IPS-20b (cell line): ENCODE measurements at regions not wholly inside any gene's neighbourhood (a gene's known extent, or its start where the extent isn't known, plus 50 kb on each side); places are given as distances from the start of the nearest gene placed in this dataset.

Source experiments
- H3K27ac ChIP-seq: one replicate; pipeline ENCODE4 v1.5.1; 2013; ENCODE audit warnings: low read length
- H3K27me3 ChIP-seq: 2 replicates; pipeline ENCODE4 v1.6.1; 2013; ENCODE audit warnings: mild to moderate bottlenecking, low read length, inconsistent platforms; ENCODE audit not compliant: insufficient read depth
- H3K36me3 ChIP-seq: 2 replicates; pipeline ENCODE4 v1.6.1; 2013; ENCODE audit warnings: low read depth, mild to moderate bottlenecking, inconsistent platforms, low read length, moderate library complexity; ENCODE audit not compliant: insufficient read depth
- H3K4me1 ChIP-seq: 2 replicates; pipeline ENCODE4 v1.6.1; 2013; ENCODE audit warnings: mild to moderate bottlenecking, control low read depth, inconsistent platforms, low read length, moderate library complexity; ENCODE audit not compliant: insufficient read depth
- H3K4me3 ChIP-seq: 2 replicates; pipeline ENCODE4 v1.5.1; 2013; ENCODE audit warnings: mild to moderate bottlenecking, low read length, inconsistent platforms
- H3K9ac ChIP-seq: 2 replicates; pipeline ENCODE4 v1.6.1; 2013; ENCODE audit warnings: low read depth, mild to moderate bottlenecking, inconsistent platforms, low read length, moderate library complexity
- H3K9me3 ChIP-seq: 2 replicates; pipeline ENCODE4 v1.6.1; 2013; ENCODE audit warnings: mild to moderate bottlenecking, low read depth, low read length, inconsistent platforms; ENCODE audit not compliant: insufficient read depth

DNA sequence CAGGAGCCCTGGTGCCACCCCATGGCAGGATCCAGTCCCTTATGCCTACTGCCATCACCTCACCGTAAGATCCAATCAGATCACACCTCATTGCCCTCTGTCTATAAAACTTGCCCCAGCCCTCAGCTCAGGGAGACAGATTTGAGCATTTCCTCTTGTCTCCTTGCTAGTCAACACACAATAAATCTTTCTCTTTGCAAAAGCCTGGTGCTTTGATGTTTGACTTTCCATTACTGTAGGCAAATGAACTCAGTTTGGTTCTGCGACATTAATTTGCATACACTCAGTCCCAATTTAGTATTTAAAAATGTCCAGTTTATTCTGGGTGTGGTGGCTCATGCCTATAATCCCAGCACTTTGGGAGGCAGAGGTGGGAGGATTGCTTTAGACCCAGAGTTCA lies 188.4 kb downstream of the AEBP2 start:
- peaks cover 5% of the 10 kb centered on the region; the same call in 1 of the 2 replicates for H3K4me1 ChIP-seq

DNA sequence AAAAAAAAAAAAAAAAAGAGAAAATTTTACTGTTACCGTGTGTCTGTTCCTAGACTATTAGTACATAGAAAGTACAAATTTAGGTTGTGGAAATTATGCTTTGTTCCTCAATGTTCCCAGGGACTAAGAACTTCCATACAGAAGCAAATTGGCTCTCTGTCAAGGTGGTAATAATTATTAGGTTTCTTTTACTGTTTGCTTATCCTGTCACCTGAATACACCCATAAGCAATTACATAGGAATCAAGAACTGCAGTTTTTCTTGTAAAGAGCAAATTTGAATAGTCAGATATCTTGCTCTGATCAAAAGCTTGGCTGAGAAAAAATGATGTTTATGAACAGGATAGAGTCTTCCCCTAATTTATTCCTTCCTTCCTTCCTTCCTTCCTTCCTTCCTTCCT lies 191.2 kb downstream of the AEBP2 start:
- no peak overlapping the region for H3K27ac ChIP-seq

More for the DNA sequence above, 188.4 kb downstream of the AEBP2 start:
- Histone ChIP-seq H3K9ac (no peak overlapping the region), H3K36me3 (no peaks in the 10 kb centered on the region), H3K27me3 (no peaks in the 10 kb centered on the region), H3K4me3 (no peak overlapping the region), H3K27ac (no peak overlapping the region), H3K9me3 (no peaks in the 10 kb centered on the region)

DNA sequence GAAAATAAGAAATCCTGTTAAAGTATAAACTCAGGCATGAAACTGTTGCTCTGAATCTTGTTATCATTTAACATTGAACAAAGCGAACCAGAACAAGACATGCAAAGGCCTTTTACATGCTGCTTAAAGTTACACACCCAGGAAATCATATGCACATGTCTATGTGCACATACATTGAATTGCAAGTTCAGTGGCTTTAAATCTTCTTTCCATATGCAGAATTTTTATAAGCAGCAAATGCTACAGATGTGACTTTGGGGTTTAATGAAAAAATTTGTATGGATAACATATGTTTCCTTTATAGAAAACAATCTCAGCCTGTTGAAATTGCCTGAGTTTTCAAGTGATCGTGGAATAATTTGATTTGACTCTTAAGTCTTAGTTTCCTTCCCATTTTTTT lies 193.9 kb downstream of the AEBP2 start:
- no peaks in the 10 kb centered on the region for H3K4me1 ChIP-seq
- no peak overlapping the region for H3K4me3 ChIP-seq
- H3K27ac ChIP-seq: no peak overlapping the region
- no peaks in the 10 kb centered on the region for H3K36me3 ChIP-seq
- H3K27me3 ChIP-seq: no peaks in the 10 kb centered on the region
- no peaks in the 10 kb centered on the region for H3K9me3 ChIP-seq
- H3K9ac ChIP-seq: no peak overlapping the region

More for the DNA sequence above, 191.2 kb downstream of the AEBP2 start:
- H3K4me3 ChIP-seq: no peak overlapping the region
- no peaks in the 10 kb centered on the region for H3K36me3 ChIP-seq
- H3K9me3 ChIP-seq: no peaks in the 10 kb centered on the region
- no peak overlapping the region for H3K9ac ChIP-seq
- H3K4me1 ChIP-seq: no peaks in the 10 kb centered on the region
- no peaks in the 10 kb centered on the region for H3K27me3 ChIP-seq

DNA sequence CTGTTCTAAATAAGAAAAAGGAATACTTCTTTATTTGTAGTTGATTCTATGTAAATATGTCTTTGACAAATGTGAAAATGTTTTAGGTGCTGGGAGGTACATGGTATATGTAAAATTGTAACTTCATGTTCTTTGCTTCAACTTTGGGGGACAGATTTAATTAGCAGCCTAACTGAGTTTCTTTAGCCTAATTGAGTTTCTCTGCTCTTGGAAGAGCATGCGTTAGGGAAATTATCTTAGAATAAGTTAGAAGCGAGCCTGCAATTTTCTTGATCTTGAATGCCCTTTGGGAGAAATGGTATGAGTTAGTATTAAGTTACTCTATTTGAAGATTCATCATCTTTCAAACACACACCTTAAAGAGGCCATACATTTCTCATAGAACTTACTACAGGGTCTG lies 194.3 kb downstream of the AEBP2 start:
- no peaks in the 10 kb centered on the region for H3K36me3 ChIP-seq
- H3K9ac ChIP-seq: no peak overlapping the region
- H3K9me3 ChIP-seq: no peaks in the 10 kb centered on the region
- no peaks in the 10 kb centered on the region for H3K4me1 ChIP-seq
- no peak overlapping the region for H3K27ac ChIP-seq
- no peaks in the 10 kb centered on the region for H3K27me3 ChIP-seq
- H3K4me3 ChIP-seq: no peak overlapping the region

DNA sequence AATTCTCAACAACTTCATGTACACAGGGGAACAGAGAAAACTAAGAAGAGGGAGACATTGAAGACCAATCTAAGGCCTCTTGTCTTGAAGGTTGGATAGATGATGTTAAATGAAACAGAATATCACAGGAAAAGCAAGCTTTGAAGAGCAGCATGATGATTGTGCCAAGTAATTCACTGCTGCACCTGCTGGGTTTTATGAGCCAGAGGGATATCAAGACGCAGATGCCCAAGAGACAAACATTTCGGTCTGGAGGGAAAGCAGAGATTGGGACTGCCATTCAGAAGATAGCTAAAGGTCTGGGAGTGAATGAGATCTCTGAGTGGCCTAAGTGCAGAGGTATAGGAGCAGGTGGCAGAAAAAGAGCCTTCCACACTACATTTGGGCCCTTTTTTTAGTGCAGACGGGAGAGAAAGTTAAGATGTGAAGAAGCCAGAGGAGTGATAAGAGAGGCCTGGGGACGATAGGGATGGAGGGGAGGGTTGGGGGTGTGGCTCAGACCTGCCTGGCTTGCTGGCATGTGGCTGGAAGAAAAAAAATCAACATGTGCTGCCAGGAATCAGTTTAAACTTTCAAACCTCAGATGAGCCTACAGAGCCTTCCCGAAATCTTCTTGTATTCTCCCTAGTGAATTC lies 200.6 kb downstream of the AEBP2 start:
- Histone ChIP-seq H3K9me3 (no peaks in the 10 kb centered on the region), H3K9ac (no peak overlapping the region), H3K4me1 (peaks cover 6% of the 10 kb centered on the region; the same call in 1 of the 2 replicates), H3K27ac (no peak overlapping the region), H3K4me3 (no peak overlapping the region), H3K36me3 (no peaks in the 10 kb centered on the region), H3K27me3 (no peaks in the 10 kb centered on the region)

DNA sequence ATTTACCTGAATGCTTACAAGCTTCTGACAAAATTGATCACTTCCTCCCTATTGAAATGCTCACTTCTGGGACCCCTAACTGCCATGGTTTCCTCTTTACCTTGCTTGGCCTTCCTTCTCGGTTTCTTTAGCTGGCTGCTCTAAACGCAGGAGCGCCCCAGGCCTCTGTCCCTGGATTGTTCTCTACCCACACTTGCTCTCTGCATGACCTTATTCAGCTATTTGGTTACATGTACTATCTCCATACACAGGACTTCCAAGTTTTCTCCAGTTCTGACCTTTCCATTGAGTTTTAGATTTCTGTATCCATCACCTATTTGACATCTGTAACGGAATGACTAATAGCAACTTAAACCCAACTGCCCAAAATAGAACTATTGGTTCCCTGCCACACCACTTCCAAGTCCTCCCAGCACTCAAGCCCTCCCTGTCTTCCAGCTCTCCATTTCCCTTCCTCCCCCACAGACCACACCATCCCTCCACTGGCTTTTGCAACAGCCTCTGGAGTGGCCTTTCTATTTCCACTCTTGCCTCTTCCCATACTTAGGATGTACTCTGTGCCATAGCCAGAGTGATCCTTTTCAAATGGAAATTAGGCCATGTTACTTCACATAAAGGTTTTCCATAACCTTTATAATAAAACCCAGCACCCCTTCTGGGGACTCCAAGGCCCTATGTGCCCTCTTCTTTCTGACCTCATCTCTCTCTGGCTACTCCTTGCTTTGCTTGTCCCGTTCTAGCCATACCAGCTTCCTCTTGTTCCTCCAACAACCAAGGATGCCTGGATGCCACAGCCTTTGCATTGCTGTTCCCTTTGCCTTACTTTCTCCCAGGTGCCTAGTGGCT lies 202.2 kb downstream of the AEBP2 start:
- H3K4me3 ChIP-seq: no peak overlapping the region
- no peak overlapping the region for H3K9ac ChIP-seq
- H3K4me1 ChIP-seq: peaks cover 6% of the 10 kb centered on the region; the same call in 1 of the 2 replicates
- H3K27me3 ChIP-seq: no peaks in the 10 kb centered on the region
- H3K36me3 ChIP-seq: no peaks in the 10 kb centered on the region
- H3K27ac ChIP-seq: no peak overlapping the region
- peaks cover 7% of the 10 kb centered on the region for H3K9me3 ChIP-seq

DNA sequence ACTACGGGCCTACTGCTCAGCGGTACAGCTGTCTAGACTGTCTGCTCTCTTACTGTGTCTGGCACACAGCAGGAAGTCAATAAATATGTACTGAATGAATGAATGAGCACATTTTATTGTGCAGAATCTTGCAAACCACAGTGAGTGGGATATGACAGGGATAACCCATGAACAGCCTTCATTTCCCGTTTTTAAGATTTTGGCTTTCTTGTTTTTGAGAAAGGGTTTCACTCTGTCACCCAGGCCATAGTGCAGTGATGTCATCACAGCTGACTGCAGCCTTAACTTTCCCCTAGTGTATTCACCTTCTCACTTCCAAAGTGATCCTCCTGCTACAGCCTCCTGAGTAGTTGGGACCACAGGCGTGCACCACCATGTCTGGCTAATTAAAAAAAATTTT lies 203.1 kb downstream of the AEBP2 start:
- Histone ChIP-seq H3K9me3 (peaks cover 13% of the 10 kb centered on the region), H3K4me1 (peaks cover 6% of the 10 kb centered on the region; the same call in 1 of the 2 replicates), H3K9ac (no peak overlapping the region), H3K27ac (no peak overlapping the region), H3K27me3 (no peaks in the 10 kb centered on the region), H3K4me3 (no peak overlapping the region), H3K36me3 (no peaks in the 10 kb centered on the region)

DNA sequence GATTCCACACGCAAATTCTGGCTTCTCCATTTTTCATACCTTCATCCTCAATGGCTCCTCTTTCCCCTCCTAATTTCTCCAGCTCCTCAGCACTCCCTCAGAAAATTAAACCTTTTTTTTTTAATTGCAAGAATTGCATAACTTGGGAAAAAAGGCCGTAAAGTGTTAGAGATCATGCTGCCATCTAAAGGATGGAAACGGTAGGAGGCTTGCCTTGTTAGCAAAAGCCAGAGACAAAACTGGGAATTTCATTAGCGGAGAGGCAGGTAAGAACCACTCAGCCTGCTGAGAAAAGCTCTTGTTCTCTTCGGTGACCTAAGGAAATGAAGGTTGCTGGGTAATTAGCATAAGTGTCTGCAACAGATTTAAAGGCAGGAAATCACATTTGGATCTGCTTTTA lies 204.3 kb downstream of the AEBP2 start:
- H3K27me3 ChIP-seq: no peaks in the 10 kb centered on the region
- H3K27ac ChIP-seq: no peak overlapping the region
- no peak overlapping the region for H3K4me3 ChIP-seq
- no peaks in the 10 kb centered on the region for H3K36me3 ChIP-seq
- H3K4me1 ChIP-seq: peaks cover 6% of the 10 kb centered on the region; the same call in 1 of the 2 replicates
- H3K9me3 ChIP-seq: peaks cover 13% of the 10 kb centered on the region
- H3K9ac ChIP-seq: no peak overlapping the region

DNA sequence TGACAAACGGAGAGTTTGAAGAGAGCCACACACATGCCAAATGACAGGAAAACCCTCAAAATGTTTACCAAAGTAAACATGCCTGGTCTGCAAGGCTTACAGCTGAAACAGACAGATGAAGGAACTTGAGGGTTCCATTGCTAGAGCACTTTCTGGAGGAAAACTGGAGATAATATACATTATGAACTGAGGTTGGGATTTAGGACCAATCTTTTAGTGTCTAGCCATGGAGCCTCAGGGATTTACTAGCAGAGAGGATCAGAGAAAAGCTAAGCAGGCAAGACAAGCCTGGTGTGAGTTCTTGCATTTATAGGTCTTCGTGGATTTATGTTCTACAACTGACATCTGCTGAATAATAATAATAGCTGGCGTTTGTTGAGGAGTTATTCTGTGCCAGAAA lies 205.3 kb downstream of the AEBP2 start:
- no peaks in the 10 kb centered on the region for H3K27me3 ChIP-seq
- no peak overlapping the region for H3K9ac ChIP-seq
- no peak overlapping the region for H3K4me3 ChIP-seq
- no peaks in the 10 kb centered on the region for H3K36me3 ChIP-seq
- H3K4me1 ChIP-seq: peaks cover 6% of the 10 kb centered on the region; the same call in 1 of the 2 replicates
- H3K27ac ChIP-seq: no peak overlapping the region
- H3K9me3 ChIP-seq: peaks cover 13% of the 10 kb centered on the region

DNA sequence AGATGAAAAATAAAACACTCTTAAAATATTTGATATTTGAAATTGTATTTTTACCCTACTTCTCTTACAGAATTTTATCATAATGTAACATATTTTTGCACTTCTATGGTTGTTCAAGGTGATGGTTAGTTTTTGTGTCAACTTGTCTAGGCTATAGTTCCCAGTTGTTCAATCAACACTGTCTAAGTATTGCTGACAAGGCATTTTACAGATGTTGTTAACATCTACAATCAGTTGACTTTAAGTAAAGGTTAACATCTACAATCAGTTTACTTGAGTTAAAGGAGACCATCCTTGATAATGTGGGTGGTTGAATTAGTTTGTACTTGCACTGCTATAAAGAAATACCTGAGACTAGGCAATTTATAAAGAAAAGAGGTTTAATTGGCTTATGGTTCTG lies 206.5 kb downstream of the AEBP2 start:
- Histone ChIP-seq H3K27ac (no peak overlapping the region), H3K9me3 (peaks cover 13% of the 10 kb centered on the region), H3K27me3 (no peaks in the 10 kb centered on the region), H3K4me1 (peaks cover 6% of the 10 kb centered on the region; the same call in 1 of the 2 replicates), H3K36me3 (no peaks in the 10 kb centered on the region), H3K4me3 (no peak overlapping the region; the same call in 1 of the 2 replicates), H3K9ac (no peak overlapping the region)

DNA sequence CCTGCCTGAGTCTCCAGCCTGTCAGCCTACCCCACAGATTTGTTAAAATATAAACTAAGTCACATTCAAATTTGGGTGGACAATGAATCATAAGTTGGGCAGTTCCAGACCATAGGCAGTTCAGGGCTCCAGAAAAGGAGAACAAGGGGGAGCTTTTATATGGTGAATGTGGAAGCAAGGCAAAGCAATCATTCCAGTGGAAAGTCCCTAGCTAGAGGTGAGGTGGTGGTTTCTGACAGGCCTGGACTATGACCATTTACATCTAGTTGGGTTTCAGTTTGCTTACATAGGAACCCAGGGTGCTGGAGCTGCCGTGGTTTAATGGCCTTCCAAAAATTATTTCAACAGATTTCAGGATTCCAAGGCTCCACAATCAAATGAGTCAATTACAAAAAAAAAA lies 207.3 kb downstream of the AEBP2 start:
- Histone ChIP-seq H3K36me3 (no peaks in the 10 kb centered on the region), H3K27me3 (no peaks in the 10 kb centered on the region), H3K4me3 (no peak overlapping the region; the same call in 1 of the 2 replicates), H3K9ac (no peak overlapping the region), H3K9me3 (peaks cover 13% of the 10 kb centered on the region), H3K27ac (no peak overlapping the region), H3K4me1 (peaks cover 6% of the 10 kb centered on the region; the same call in 1 of the 2 replicates)
